MM.1S (cell line): ENCODE measurements at regions not wholly inside any gene's neighbourhood (a gene's known extent, or its start where the extent isn't known, plus 50 kb on each side); places are given as distances from the start of the nearest gene placed in this dataset.

Experiments
- EZH2phosphoT487 ChIP-seq: fragments of 300-600 bp; sonication (generic); IDR thresholded peaks from 2 replicates; pipeline ENCODE4 v1.6.1; 2018; ENCODE audit warnings: antibody characterized with exemption, low read length
- TF ChIP-seq, protein P1 (sequence below): fragments of 300-600 bp; sonication (generic); IDR thresholded peaks from 2 replicates; pipeline ENCODE4 v1.5.1; 2016; ENCODE audit warnings: antibody characterized with exemption, low read length, mixed read lengths

DNA sequence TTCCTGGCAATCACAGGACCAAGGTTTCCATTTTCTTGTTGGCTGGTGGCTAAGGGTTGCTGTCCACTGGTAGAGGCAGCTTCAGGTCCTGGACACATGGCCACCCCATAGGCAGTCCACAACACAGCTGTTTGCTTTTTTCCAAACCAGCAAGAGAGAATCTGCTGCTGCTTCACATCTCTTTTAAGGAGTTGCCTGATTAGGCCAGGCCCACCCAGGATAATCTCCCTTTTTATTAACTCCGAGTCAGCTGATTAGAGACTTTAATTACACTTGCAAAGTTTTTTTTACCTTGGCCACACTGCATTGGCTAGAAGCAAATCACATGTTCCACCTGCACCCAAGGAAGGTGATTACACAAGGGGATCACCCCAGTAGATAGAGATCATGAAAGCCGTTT lies 106.6 kb upstream of the IRX6 start:
- TF ChIP-seq, protein P1, sequence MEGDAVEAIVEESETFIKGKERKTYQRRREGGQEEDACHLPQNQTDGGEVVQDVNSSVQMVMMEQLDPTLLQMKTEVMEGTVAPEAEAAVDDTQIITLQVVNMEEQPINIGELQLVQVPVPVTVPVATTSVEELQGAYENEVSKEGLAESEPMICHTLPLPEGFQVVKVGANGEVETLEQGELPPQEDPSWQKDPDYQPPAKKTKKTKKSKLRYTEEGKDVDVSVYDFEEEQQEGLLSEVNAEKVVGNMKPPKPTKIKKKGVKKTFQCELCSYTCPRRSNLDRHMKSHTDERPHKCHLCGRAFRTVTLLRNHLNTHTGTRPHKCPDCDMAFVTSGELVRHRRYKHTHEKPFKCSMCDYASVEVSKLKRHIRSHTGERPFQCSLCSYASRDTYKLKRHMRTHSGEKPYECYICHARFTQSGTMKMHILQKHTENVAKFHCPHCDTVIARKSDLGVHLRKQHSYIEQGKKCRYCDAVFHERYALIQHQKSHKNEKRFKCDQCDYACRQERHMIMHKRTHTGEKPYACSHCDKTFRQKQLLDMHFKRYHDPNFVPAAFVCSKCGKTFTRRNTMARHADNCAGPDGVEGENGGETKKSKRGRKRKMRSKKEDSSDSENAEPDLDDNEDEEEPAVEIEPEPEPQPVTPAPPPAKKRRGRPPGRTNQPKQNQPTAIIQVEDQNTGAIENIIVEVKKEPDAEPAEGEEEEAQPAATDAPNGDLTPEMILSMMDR: no peak
- TF ChIP-seq EZH2phosphoT487: no peak
